OCI-LY1 (cell line): ENCODE measurements at regions not wholly inside any gene's neighbourhood (a gene's known extent, or its start where the extent isn't known, plus 50 kb on each side); places are given as distances from the start of the nearest gene placed in this dataset.

Source experiments
- H2AFZ ChIP-seq: fragments of 200-600 bp; sonication (generic), shearing (Covaris generic); 2 replicates; pipeline ENCODE4 v1.6.0; 2014; ENCODE audit warnings: antibody characterized with exemption, mild to moderate bottlenecking, low read length
- H3F3A ChIP-seq: fragments of 200-600 bp; sonication (generic), shearing (Covaris generic); 2 replicates; pipeline ENCODE4 v1.6.0; 2014; ENCODE audit warnings: mild to moderate bottlenecking, antibody characterized with exemption, low read length, moderate library complexity; ENCODE audit not compliant: insufficient read depth
- H3K27ac ChIP-seq: fragments of 200-600 bp; sonication (generic); 2 replicates; pipeline ENCODE4 v1.5.1; 2014; ENCODE audit warnings: low read length, mixed run types, mild to moderate bottlenecking, low read depth; ENCODE audit not compliant: poor library complexity, severe bottlenecking
- H3K27me3 ChIP-seq: fragments of 200-600 bp; sonication (generic); 2 replicates; pipeline ENCODE4 v1.6.0; 2014; ENCODE audit warnings: antibody characterized with exemption, mild to moderate bottlenecking, low read length, moderate library complexity; ENCODE audit not compliant: insufficient read depth
- H3K36me3 ChIP-seq: fragments of 200-600 bp; sonication (generic); 2 replicates; pipeline ENCODE4 v1.6.1; 2014; ENCODE audit warnings: mild to moderate bottlenecking, antibody characterized with exemption, low read length, moderate library complexity, mixed read lengths; ENCODE audit not compliant: insufficient read depth
- H3K4me1 ChIP-seq: fragments of 200-600 bp; sonication (generic); 2 replicates; pipeline ENCODE4 v1.5.1; 2014; ENCODE audit warnings: mild to moderate bottlenecking, low read length, moderate library complexity; ENCODE audit not compliant: insufficient read depth, severe bottlenecking
- H3K4me2 ChIP-seq: fragments of 200-600 bp; sonication (generic), shearing (Covaris generic); 2 replicates; pipeline ENCODE4 v1.6.1; 2014; ENCODE audit warnings: low read length
- H3K4me3 ChIP-seq: fragments of 200-600 bp; sonication (generic); 2 replicates; pipeline ENCODE4 v1.5.1; 2014; ENCODE audit warnings: low read length, low read depth, mild to moderate bottlenecking, mixed read lengths; ENCODE audit not compliant: poor library complexity, severe bottlenecking
- H3K79me2 ChIP-seq: fragments of 200-600 bp; shearing (Covaris generic); 2 replicates; pipeline ENCODE4 v1.6.1; 2016; ENCODE audit warnings: mixed run types, low read length, mixed read lengths; ENCODE audit not compliant: insufficient read depth
- H3K9ac ChIP-seq: fragments of 200-600 bp; sonication (generic), shearing (Covaris generic); 2 replicates; pipeline ENCODE4 v1.6.1; 2014; ENCODE audit warnings: mild to moderate bottlenecking, low read length, mixed read lengths
- H3K9me2 ChIP-seq: fragments of 200-600 bp; sonication (generic), shearing (Covaris generic); 2 replicates; pipeline ENCODE4 v1.6.1; 2014; ENCODE audit warnings: low read depth, mild to moderate bottlenecking, low read length, mixed read lengths
- H3K9me3 ChIP-seq: fragments of 200-600 bp; shearing (Covaris generic); 2 replicates; pipeline ENCODE4 v1.6.1; 2014; ENCODE audit warnings: low read length, mixed read lengths
- H4K20me1 ChIP-seq: fragments of 200-600 bp; sonication (generic), shearing (Covaris generic); 2 replicates; pipeline ENCODE4 v1.6.0; 2016; ENCODE audit warnings: mild to moderate bottlenecking, low read length; ENCODE audit not compliant: insufficient read depth
- EZH2 ChIP-seq: fragments of 200-600 bp; sonication (generic), shearing (Covaris generic); IDR thresholded peaks from 2 replicates; pipeline ENCODE4 v1.8.0; 2017; ENCODE audit warnings: borderline replicate concordance, mixed run types, mild to moderate bottlenecking, antibody characterized with exemption, low read length, moderate library complexity, mixed read lengths
- TF ChIP-seq, protein P1 (sequence below): fragments of 200-600 bp; sonication (generic), shearing (Covaris generic); IDR thresholded peaks from 2 replicates; pipeline ENCODE4 v1.5.1; 2017; ENCODE audit warnings: mild to moderate bottlenecking, antibody characterized with exemption, low read length, moderate library complexity, mixed read lengths

DNA sequence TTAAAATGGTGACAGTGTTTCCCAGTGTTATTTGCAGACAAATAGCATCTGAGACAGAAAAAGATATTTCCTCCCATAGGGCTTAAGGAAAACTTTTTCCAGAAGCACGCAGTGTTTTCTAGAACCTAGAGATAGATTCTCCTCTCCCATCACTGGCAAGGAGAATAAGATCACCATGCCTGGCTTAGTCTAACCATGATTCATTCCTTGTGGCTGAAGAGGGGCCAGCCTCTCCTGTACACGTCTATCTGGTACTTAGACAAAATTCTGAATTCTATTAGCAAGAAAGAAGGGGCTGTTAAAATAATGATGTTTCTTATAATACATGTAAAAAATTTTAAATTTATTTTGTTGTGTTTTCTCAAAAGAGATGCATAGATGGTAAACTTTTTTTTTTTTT, 296.1 kb upstream of the LDB2 start:
- Histone ChIP-seq H2AFZ (no peak overlapping the region), H3K27ac (no peak overlapping the region), H3K9ac (no peak overlapping the region), H3K79me2 (no peaks in the 10 kb centered on the region), H3K9me2 (no peaks in the 10 kb centered on the region), H3K4me2 (no peak overlapping the region), H3K4me3 (no peak overlapping the region), H4K20me1 (no peaks in the 10 kb centered on the region), H3K36me3 (no peaks in the 10 kb centered on the region), H3K27me3 (no peaks in the 10 kb centered on the region), H3K4me1 (no peaks in the 10 kb centered on the region), H3F3A (no peaks in the 10 kb centered on the region), H3K9me3 (no peaks in the 10 kb centered on the region)
- TF ChIP-seq EZH2: no peak
- TF ChIP-seq, protein P1, sequence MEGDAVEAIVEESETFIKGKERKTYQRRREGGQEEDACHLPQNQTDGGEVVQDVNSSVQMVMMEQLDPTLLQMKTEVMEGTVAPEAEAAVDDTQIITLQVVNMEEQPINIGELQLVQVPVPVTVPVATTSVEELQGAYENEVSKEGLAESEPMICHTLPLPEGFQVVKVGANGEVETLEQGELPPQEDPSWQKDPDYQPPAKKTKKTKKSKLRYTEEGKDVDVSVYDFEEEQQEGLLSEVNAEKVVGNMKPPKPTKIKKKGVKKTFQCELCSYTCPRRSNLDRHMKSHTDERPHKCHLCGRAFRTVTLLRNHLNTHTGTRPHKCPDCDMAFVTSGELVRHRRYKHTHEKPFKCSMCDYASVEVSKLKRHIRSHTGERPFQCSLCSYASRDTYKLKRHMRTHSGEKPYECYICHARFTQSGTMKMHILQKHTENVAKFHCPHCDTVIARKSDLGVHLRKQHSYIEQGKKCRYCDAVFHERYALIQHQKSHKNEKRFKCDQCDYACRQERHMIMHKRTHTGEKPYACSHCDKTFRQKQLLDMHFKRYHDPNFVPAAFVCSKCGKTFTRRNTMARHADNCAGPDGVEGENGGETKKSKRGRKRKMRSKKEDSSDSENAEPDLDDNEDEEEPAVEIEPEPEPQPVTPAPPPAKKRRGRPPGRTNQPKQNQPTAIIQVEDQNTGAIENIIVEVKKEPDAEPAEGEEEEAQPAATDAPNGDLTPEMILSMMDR: no peak

DNA sequence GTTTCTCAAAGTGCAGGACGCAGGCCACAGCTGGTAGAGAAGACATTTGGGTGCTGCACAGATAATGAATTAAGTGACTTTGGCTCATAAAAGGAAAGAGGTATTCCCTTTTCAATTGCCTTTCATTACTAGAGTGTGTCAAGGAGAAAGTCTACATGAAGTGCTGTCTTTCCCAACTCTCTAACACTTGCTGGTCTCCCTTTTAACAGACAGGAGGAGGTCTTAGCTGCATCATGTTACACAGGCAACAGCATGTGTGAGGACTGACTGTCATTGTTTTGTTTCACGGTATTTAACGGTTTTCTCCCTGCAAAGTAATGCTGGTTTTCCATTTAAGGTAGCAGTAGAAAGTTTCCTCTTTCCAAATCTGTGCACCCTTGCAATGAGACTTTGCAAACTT, 291.3 kb upstream of the LDB2 start:
- Histone ChIP-seq H3K4me2 (no peak overlapping the region), H3K9me2 (no peaks in the 10 kb centered on the region), H2AFZ (no peak overlapping the region), H3K36me3 (no peaks in the 10 kb centered on the region), H4K20me1 (no peaks in the 10 kb centered on the region), H3K27me3 (no peaks in the 10 kb centered on the region), H3F3A (no peaks in the 10 kb centered on the region), H3K9ac (no peak overlapping the region), H3K4me3 (no peak overlapping the region), H3K9me3 (no peaks in the 10 kb centered on the region), H3K4me1 (no peaks in the 10 kb centered on the region), H3K27ac (no peak overlapping the region), H3K79me2 (no peaks in the 10 kb centered on the region)
- TF ChIP-seq EZH2: no peak
- TF ChIP-seq, protein P1: no peak

DNA sequence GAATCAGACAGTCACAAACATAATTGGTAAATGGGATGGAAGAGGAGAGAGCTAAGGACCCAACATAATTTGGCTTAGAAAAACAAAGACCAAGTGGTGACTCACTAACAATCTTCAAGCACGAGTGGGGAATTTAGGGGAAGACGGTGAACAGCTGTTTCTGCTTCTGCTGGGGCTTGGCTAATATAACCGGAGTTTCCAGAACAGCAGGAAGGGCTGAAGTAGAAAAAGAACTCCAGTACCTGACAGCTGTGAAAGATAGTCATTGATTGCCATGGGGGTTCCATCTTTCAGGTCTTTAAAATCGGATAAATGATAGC, 290.9 kb upstream of the LDB2 start:
- no peaks in the 10 kb centered on the region for H3F3A ChIP-seq
- no peaks in the 10 kb centered on the region for H3K9me3 ChIP-seq
- no peak overlapping the region for H3K4me3 ChIP-seq
- no peak for TF ChIP-seq EZH2
- no peak overlapping the region for H3K27ac ChIP-seq
- H3K4me1 ChIP-seq: no peaks in the 10 kb centered on the region
- H2AFZ ChIP-seq: no peak overlapping the region
- H3K36me3 ChIP-seq: no peaks in the 10 kb centered on the region
- H3K9me2 ChIP-seq: no peaks in the 10 kb centered on the region
- H3K4me2 ChIP-seq: no peak overlapping the region
- no peak overlapping the region for H3K9ac ChIP-seq
- no peaks in the 10 kb centered on the region for H3K79me2 ChIP-seq
- H3K27me3 ChIP-seq: no peaks in the 10 kb centered on the region
- no peaks in the 10 kb centered on the region for H4K20me1 ChIP-seq

DNA sequence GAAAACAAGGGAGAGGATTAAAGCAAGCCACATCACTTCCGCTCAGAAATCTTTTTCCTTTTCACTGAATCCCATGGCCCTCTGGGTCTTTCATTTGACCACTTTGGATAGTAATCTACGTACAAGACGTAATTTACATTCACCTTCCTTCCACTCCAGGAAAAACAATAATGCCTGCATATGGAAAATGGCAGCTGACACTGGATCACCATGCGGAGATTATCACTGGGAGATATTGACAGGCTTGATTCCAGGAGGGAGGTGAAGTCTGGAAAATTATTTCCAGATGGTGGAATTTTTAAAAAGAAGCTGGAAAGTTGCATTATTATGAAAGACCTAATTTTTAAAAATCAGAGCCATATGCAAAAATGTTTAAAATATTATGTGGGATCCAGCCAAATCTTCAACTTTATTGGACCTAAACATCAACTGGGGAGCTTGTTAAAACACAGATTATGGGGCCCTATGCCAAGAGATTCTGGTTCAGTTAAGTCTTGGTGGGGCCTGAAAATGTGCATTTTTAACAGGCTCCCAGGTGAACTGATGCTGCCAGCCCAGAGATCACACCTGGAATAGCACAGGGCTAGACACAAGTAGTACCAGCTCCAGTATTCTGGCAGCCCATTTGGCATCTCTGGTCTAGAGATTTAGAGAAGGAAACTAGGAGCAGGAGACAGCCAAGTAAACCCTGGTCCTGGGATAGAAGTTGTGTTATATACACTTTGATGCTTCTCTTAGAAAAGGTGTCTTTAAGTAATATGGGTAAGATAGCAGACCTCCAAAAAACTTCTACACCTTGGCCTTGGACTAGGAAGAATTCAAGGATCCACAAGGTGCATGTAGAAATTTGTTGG, 290.3 kb upstream of the LDB2 start:
- H3K9me3 ChIP-seq: no peaks in the 10 kb centered on the region
- H2AFZ ChIP-seq: no peak overlapping the region
- TF ChIP-seq EZH2: no peak
- TF ChIP-seq, protein P1: no peak
- H3K4me2 ChIP-seq: no peak overlapping the region
- H4K20me1 ChIP-seq: no peaks in the 10 kb centered on the region
- no peaks in the 10 kb centered on the region for H3K36me3 ChIP-seq
- H3K27ac ChIP-seq: no peak overlapping the region
- no peaks in the 10 kb centered on the region for H3K9me2 ChIP-seq
- no peaks in the 10 kb centered on the region for H3K4me1 ChIP-seq
- H3F3A ChIP-seq: no peaks in the 10 kb centered on the region
- no peak overlapping the region for H3K4me3 ChIP-seq
- no peaks in the 10 kb centered on the region for H3K27me3 ChIP-seq
- H3K79me2 ChIP-seq: no peaks in the 10 kb centered on the region
- no peak overlapping the region for H3K9ac ChIP-seq
